H9 (cell line): ENCODE measurements at regions not wholly inside any gene's neighbourhood (a gene's known extent, or its start where the extent isn't known, plus 50 kb on each side); places are given as distances from the start of the nearest gene placed in this dataset.

Experiments
- DNase-seq: peaks from one replicate; pipeline ENCODE4 v3.0.0-alpha.2; 2017
- H2AFZ ChIP-seq: one replicate; pipeline ENCODE4 v1.6.1; 2013; ENCODE audit warnings: mild to moderate bottlenecking, low read length, control low read depth, moderate library complexity
- H2AK5ac ChIP-seq: 2 replicates; pipeline ENCODE4 v1.6.1; 2013; ENCODE audit warnings: low read length, control low read depth, mixed read lengths; ENCODE audit not compliant: insufficient read length
- H2BK120ac ChIP-seq: one replicate; pipeline ENCODE4 v1.6.1; 2013; ENCODE audit warnings: low read depth, mild to moderate bottlenecking, low read length, control low read depth, inconsistent platforms; ENCODE audit not compliant: poor library complexity, severe bottlenecking
- H2BK12ac ChIP-seq: 2 replicates; pipeline ENCODE4 v1.6.1; 2013; ENCODE audit warnings: low read length, control low read depth, mixed read lengths, low read depth; ENCODE audit not compliant: insufficient read length
- H2BK15ac ChIP-seq: 2 replicates; pipeline ENCODE4 v1.6.1; 2013; ENCODE audit warnings: low read depth, low read length, control low read depth
- H2BK20ac ChIP-seq: one replicate; pipeline ENCODE4 v1.6.1; 2013; ENCODE audit warnings: low read depth, mild to moderate bottlenecking, low read length, control low read depth, inconsistent platforms; ENCODE audit not compliant: poor library complexity, severe bottlenecking
- H2BK5ac ChIP-seq: 2 replicates; pipeline ENCODE4 v1.6.1; 2013; ENCODE audit warnings: low read length, control low read depth, mixed read lengths; ENCODE audit not compliant: insufficient read length
- H3K14ac ChIP-seq: 2 replicates; pipeline ENCODE4 v1.6.1; 2013; ENCODE audit warnings: low read length, control low read depth; ENCODE audit not compliant: insufficient read depth
- H3K18ac ChIP-seq: 2 replicates; pipeline ENCODE4 v1.6.1; 2013; ENCODE audit warnings: low read depth, mild to moderate bottlenecking, mixed read lengths, low read length, control low read depth; ENCODE audit not compliant: insufficient read length
- H3K23ac ChIP-seq: 2 replicates; pipeline ENCODE4 v1.6.1; 2013; ENCODE audit warnings: low read length, control low read depth, mixed read lengths, low read depth; ENCODE audit not compliant: insufficient read length
- H3K23me2 ChIP-seq: 2 replicates; pipeline ENCODE4 v1.6.1; 2013; ENCODE audit warnings: low read depth, mild to moderate bottlenecking, mixed read lengths, low read length, control low read depth; ENCODE audit not compliant: insufficient read length, poor library complexity, severe bottlenecking
- H3K27ac ChIP-seq: 2 replicates; pipeline ENCODE4 v1.5.1; 2013; ENCODE audit warnings: low read length, control low read depth, mixed read lengths, low read depth; ENCODE audit not compliant: insufficient read length
- H3K27me3 ChIP-seq: 2 replicates; pipeline ENCODE4 v1.6.1; 2013; ENCODE audit warnings: low read length, control low read depth, inconsistent platforms; ENCODE audit not compliant: insufficient read depth
- H3K4ac ChIP-seq: 2 replicates; pipeline ENCODE4 v1.6.1; 2013; ENCODE audit warnings: low read depth, mild to moderate bottlenecking, control low read depth, inconsistent platforms, low read length, moderate library complexity
- H3K4me1 ChIP-seq: 2 replicates; pipeline ENCODE4 v1.6.1; 2013; ENCODE audit warnings: low read length, control low read depth, inconsistent platforms; ENCODE audit not compliant: insufficient read depth
- H3K4me2 ChIP-seq: 2 replicates; pipeline ENCODE4 v1.6.1; 2013; ENCODE audit warnings: low read length, control low read depth, mixed read lengths; ENCODE audit not compliant: insufficient read length, insufficient read depth
- H3K56ac ChIP-seq: 2 replicates; pipeline ENCODE4 v1.6.1; 2013; ENCODE audit warnings: low read depth, mild to moderate bottlenecking, mixed read lengths, low read length, control low read depth; ENCODE audit not compliant: insufficient read length
- H3K79me1 ChIP-seq: 2 replicates; pipeline ENCODE4 v1.6.1; 2013; ENCODE audit warnings: low read depth, mild to moderate bottlenecking, moderate library complexity, low read length, control low read depth, inconsistent platforms; ENCODE audit not compliant: insufficient read depth, poor library complexity, severe bottlenecking
- H3K79me2 ChIP-seq: 2 replicates; pipeline ENCODE4 v1.6.1; 2013; ENCODE audit warnings: low read length, control low read depth, inconsistent platforms; ENCODE audit not compliant: insufficient read depth
- H3K9ac ChIP-seq: 2 replicates; pipeline ENCODE4 v1.6.1; 2013; ENCODE audit warnings: low read length, control low read depth, mixed read lengths; ENCODE audit not compliant: insufficient read length; ENCODE audit errors: extremely low read depth
- H3K9me3 ChIP-seq: one replicate; pipeline ENCODE4 v1.6.1; 2013; ENCODE audit warnings: low read depth, low read length, inconsistent platforms; ENCODE audit not compliant: control insufficient read depth
- H3T11ph ChIP-seq: one replicate; pipeline ENCODE4 v1.6.1; 2013; ENCODE audit warnings: mild to moderate bottlenecking, low read length, control low read depth, inconsistent platforms
- H4K20me1 ChIP-seq: one replicate; pipeline ENCODE4 v1.6.1; 2013; ENCODE audit not compliant: control insufficient read depth, insufficient read length, insufficient read depth
- H4K5ac ChIP-seq: 2 replicates; pipeline ENCODE4 v1.6.1; 2013; ENCODE audit warnings: low read depth, mild to moderate bottlenecking, mixed read lengths, low read length, control low read depth; ENCODE audit not compliant: insufficient read length
- H4K8ac ChIP-seq: replicated peaks from 2 replicates; pipeline ENCODE4 v1.6.1; 2013; ENCODE audit warnings: low read length, control low read depth, mixed read lengths, low read depth; ENCODE audit not compliant: insufficient read length
- H4K91ac ChIP-seq: 2 replicates; pipeline ENCODE4 v1.6.1; 2013; ENCODE audit warnings: low read depth, mild to moderate bottlenecking, moderate library complexity, mixed read lengths, low read length, control low read depth; ENCODE audit not compliant: insufficient read length
- H3K27ac Mint-ChIP-seq, 3 experiments: 2 replicates in 2 of 3; 3 replicates in 1 of 3; pipeline ENCODE4 v1.8.0; 2020 to 2021; ENCODE audit warnings: mixed read lengths in 3 of 3, mild to moderate bottlenecking in 1 of 3, moderate library complexity in 1 of 3
- H3K27me3 Mint-ChIP-seq: 2 replicates; pipeline ENCODE4 v1.8.0; 2021; ENCODE audit warnings: low read depth, mild to moderate bottlenecking, moderate library complexity, mixed read lengths
- H3K36me3 Mint-ChIP-seq, 3 experiments: 2 replicates in 2 of 3; 3 replicates in 1 of 3; pipeline ENCODE4 v1.8.0; 2020 to 2021; ENCODE audit warnings: low read depth in 3 of 3, mixed read lengths in 3 of 3; ENCODE audit not compliant: insufficient read depth in 1 of 3
- H3K4me1 Mint-ChIP-seq, 2 experiments: 2 replicates each; pipeline ENCODE4 v1.8.0; 2020; ENCODE audit warnings: mixed read lengths in 2 of 2
- H3K4me3 Mint-ChIP-seq, 2 experiments: 2 replicates in 1 of 2; 3 replicates in 1 of 2; pipeline ENCODE4 v1.8.0; 2020 to 2021; ENCODE audit warnings: mild to moderate bottlenecking in 2 of 2, mixed read lengths in 2 of 2, moderate library complexity in 1 of 2
- H3K9me3 Mint-ChIP-seq, 2 experiments: 2 replicates in 1 of 2; 3 replicates in 1 of 2; pipeline ENCODE4 v1.8.0; 2020; ENCODE audit warnings: mild to moderate bottlenecking in 2 of 2, mixed read lengths in 2 of 2, moderate library complexity in 1 of 2
- whole genome bisulfite sequencing: extraction: QIAGEN DNeasy Blood & Tissue Kit; methylation state at CpG from one replicate; pipeline ENCODE4 v1.1.7; 2013; ENCODE audit warnings: missing lambda C conversion rate, low lambda C conversion rate, mixed read lengths; ENCODE audit not compliant: insufficient read length; ENCODE audit errors: extremely low coverage; 5-methylcytosine and 5-hydroxymethylcytosine counted together
- TF ChIP-seq, protein P1 (sequence below): fragments of 200-600 bp; sonication (generic); conservative IDR thresholded peaks from 3 replicates; pipeline ENCODE4 v1.8.0; 2021; ENCODE audit warnings: antibody characterized with exemption, mild to moderate bottlenecking

DNA sequence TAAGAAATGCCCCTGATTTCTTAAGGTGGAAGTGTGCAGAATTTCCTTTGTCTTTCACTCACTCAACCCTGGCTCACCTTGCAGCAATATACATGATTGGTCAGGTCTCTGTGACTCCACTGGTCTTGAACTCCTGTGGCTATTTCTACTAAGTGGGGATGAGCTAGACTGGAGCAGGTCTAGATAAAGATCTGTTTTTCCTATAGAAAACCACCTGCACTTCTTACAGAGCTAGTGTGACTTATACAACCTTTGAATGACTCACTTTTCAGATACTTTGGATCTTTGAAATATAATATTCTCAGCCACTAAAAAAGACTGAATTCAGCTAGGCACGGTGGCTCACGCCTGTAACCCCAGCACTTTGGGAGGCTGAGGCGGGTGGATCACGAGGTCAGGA lies 98.5 kb upstream of the KCTD1 start:
- H4K91ac ChIP-seq: no peak overlapping the region
- H2BK15ac ChIP-seq: no peak overlapping the region
- Mint-ChIP-seq H3K9me3 (no peaks in the 10 kb centered on the region; a peak in 1 of 5 replicates), H3K27ac (no peak overlapping the region), H3K27me3 (peaks cover 12% of the 10 kb centered on the region), H3K36me3 (no peaks in the 10 kb centered on the region), H3K4me3 (no peak overlapping the region), H3K4me1 (peaks cover 15 to 16% of the 10 kb centered on the region in 2 experiments)
- H3K9me3 ChIP-seq: no peaks in the 10 kb centered on the region
- H3K9ac ChIP-seq: no peak overlapping the region
- no CpG with 5 or more reads among the region's 4 CpGs for WGBS
- TF ChIP-seq, protein P1, sequence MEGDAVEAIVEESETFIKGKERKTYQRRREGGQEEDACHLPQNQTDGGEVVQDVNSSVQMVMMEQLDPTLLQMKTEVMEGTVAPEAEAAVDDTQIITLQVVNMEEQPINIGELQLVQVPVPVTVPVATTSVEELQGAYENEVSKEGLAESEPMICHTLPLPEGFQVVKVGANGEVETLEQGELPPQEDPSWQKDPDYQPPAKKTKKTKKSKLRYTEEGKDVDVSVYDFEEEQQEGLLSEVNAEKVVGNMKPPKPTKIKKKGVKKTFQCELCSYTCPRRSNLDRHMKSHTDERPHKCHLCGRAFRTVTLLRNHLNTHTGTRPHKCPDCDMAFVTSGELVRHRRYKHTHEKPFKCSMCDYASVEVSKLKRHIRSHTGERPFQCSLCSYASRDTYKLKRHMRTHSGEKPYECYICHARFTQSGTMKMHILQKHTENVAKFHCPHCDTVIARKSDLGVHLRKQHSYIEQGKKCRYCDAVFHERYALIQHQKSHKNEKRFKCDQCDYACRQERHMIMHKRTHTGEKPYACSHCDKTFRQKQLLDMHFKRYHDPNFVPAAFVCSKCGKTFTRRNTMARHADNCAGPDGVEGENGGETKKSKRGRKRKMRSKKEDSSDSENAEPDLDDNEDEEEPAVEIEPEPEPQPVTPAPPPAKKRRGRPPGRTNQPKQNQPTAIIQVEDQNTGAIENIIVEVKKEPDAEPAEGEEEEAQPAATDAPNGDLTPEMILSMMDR: no peak
- no peaks in the 10 kb centered on the region for H3K27me3 ChIP-seq
- no peak overlapping the region for H2BK20ac ChIP-seq
- no peak overlapping the region for H3T11ph ChIP-seq
- H2AK5ac ChIP-seq: no peak overlapping the region
- no peaks in the 10 kb centered on the region for H3K79me1 ChIP-seq
- H2BK120ac ChIP-seq: no peak overlapping the region
- H3K4me1 ChIP-seq: no peaks in the 10 kb centered on the region; the same call in 1 of the 2 replicates
- no peak overlapping the region for H3K23ac ChIP-seq
- no peak overlapping the region for H3K18ac ChIP-seq
- no peak for DNase-seq
- no peak overlapping the region for H3K27ac ChIP-seq
- H2BK5ac ChIP-seq: no peak overlapping the region
- H4K5ac ChIP-seq: no peak overlapping the region
- no peak overlapping the region for H2AFZ ChIP-seq
- H3K4ac ChIP-seq: no peak overlapping the region
- H4K8ac ChIP-seq: no peak overlapping the region
- H3K14ac ChIP-seq: no peak overlapping the region
- H2BK12ac ChIP-seq: no peak overlapping the region
- H3K56ac ChIP-seq: no peak overlapping the region
- no peaks in the 10 kb centered on the region for H3K79me2 ChIP-seq
- no peaks in the 10 kb centered on the region for H3K23me2 ChIP-seq
- H3K4me2 ChIP-seq: no peak overlapping the region
- H4K20me1 ChIP-seq: no peaks in the 10 kb centered on the region
